ENCODE measurements at regions not wholly inside any gene's neighbourhood (a gene's known extent, or its start where the extent isn't known, plus 50 kb on each side); places are given as distances from the start of the nearest gene placed in this dataset.

- no peak for DNase-seq (ENCODE audit: low read depth, low spot score)
- ChIA-PET CTCF (no interaction called here), POLR2A (no interaction called here)
- H3K4me3 ChIP-seq (ENCODE audit: low read depth, low read length) = no peak overlapping the region
- no peak for TF ChIP-seq CTCF (IDR thresholded peaks at IDR 0.05; ENCODE audit: insufficient read depth, low read length, missing control alignments)
Observed at GRCh38 chr4:32145987-32146386, 1425.8 kb downstream of the PCDH7 start.

- DNase-seq (ENCODE audit: low read depth, low spot score) = no peak
- ChIA-PET POLR2A (no interaction called here), CTCF (no interaction called here)
- no peak for TF ChIP-seq CTCF (IDR thresholded peaks at IDR 0.05; ENCODE audit: insufficient read depth, low read length, missing control alignments)
- no peak overlapping the region for H3K4me3 ChIP-seq (ENCODE audit: low read depth, low read length)
Observed at GRCh38 chr4:32147446-32148085, 1427.4 kb downstream of the PCDH7 start.

DNA sequence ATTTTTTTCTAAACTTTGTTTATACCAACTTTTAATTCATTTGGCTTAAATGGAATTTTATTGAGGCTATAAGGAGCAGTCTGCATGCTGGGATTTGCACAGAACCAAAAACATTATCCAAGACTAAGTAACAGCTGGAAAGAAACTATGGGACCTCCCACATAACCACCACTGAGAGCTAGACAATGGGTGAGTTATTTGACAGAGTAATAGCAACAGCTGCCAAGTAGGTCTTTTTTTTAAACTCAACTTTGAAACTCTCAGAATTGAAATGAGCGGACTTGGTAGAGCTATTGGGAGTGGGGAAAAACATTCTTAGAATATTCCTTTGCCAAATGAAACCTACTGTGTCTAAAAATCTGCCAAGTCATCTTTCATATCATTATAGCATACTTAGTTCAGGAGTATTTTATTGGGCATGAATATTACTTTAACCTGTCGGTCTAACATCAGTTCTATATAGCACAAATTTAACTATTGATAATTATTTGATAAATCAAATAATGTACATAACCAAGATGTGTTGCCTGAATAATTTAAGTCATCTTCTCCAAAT, 1428.0 kb downstream of the PCDH7 start:
- POLR2A ChIA-PET = no interaction called here
- no peak for TF ChIP-seq CTCF (IDR thresholded peaks at IDR 0.05; ENCODE audit: insufficient read depth, low read length, missing control alignments)

DNA sequence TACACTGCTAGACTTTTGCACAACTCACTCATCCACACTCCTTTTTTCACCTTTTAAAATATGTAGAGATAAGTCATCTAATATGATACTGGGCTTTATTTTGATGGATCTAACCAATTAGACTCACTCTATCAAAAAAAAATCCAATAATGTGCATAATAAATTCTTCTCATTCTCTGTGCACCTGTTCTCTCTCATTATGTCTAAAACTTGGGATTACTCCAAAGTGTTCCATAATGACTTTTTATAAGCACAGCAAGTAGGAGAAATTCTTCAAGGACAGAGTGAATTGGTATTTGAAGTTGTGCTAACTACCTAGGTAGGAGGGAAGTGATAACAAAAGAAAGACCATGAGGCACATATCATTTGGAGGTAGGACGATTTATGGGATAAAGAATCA, 1438.8 kb downstream of the PCDH7 start:
- no peak overlapping the region for H3K4me3 ChIP-seq (ENCODE audit: low read depth, low read length)
- no peak for DNase-seq (ENCODE audit: low read depth, low spot score)
- POLR2A ChIA-PET = no interaction called here
- no peak for TF ChIP-seq CTCF (IDR thresholded peaks at IDR 0.05; ENCODE audit: insufficient read depth, low read length, missing control alignments)
- CTCF ChIA-PET = no interaction called here

More for the DNA sequence above, 1428.0 kb downstream of the PCDH7 start:
- no peak for DNase-seq (ENCODE audit: low read depth, low spot score)
- CTCF ChIA-PET = no interaction called here
- no peak overlapping the region for H3K4me3 ChIP-seq (ENCODE audit: low read depth, low read length)

DNA sequence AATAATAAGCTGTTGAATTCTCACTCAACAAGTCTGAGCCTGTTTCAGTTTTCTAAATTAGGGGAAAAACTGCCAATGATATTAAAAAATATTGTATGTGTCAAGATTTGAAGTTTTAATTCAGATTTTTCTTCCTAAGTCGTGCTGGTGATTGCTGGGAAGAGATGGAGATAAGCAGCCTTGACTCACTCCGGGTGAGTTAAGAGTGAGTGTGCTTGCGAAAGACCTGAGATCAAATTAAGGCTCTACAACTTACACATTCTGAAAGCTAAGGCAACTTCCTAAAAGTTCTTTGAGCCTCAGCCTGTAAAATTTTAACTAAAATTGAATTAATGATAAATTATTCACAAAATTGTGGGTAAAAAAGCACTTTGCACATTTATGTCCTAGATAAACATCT, 1441.2 kb downstream of the PCDH7 start:
- ChIA-PET CTCF (no interaction called here), POLR2A (no interaction called here)
- DNase-seq (ENCODE audit: low read depth, low spot score) = no peak
- TF ChIP-seq CTCF (IDR thresholded peaks at IDR 0.05; ENCODE audit: insufficient read depth, low read length, missing control alignments) = no peak
- H3K4me3 ChIP-seq (ENCODE audit: low read depth, low read length) = no peak overlapping the region

DNA sequence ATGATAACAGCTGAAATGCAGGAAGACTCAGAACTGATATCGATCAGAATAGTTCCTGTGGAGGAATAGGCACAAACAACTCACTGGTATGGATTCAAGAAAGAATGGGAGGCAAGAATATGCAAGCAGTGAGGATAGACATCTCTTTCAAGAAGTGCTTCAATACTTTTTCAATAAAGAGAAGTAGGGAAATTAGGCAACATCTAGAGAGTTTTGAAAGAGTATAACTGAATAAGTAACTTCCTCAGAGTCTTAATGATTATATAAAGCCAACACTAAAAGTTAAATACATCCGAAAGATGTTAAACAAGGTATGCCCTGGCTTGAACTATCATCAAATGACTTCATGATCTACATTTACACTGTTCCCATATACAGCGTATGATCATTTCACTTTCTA, 1443.0 kb downstream of the PCDH7 start:
- CTCF ChIA-PET = no interaction called here
- no peak for TF ChIP-seq CTCF (IDR thresholded peaks at IDR 0.05; ENCODE audit: insufficient read depth, low read length, missing control alignments)
- POLR2A ChIA-PET = no interaction called here
- H3K4me3 ChIP-seq (ENCODE audit: low read depth, low read length) = no peak overlapping the region
- no peak for DNase-seq (ENCODE audit: low read depth, low spot score)
